B cell (primary cell): ENCODE measurements at regions not wholly inside any gene's neighbourhood (a gene's known extent, or its start where the extent isn't known, plus 50 kb on each side); places are given as distances from the start of the nearest gene placed in this dataset.

Experiments used
- ATAC-seq: fragments of 200-7000 bp; cut with Tn5 transposase; one replicate; pipeline ENCODE4 v1.10.0; 2021; ENCODE audit warnings: low read depth, mild to moderate bottlenecking, moderate number of reproducible peaks, moderate library complexity
- CTCF ChIA-PET: fragments of 350-600 bp; sonication (Branson Sonifier 250); formaldehyde crosslinking; loops from one replicate; lab custom pipeline; 2021; ENCODE audit warnings: antibody characterized with exemption, inconsistent platforms; lab: Charles Lee
- POLR2A ChIA-PET: fragments of 350-600 bp; sonication (Branson Sonifier 250); formaldehyde crosslinking; loops from one replicate; lab custom pipeline; 2021; ENCODE audit warnings: antibody characterized with exemption; lab: Charles Lee
- DNase-seq: peaks from one replicate; pipeline ENCODE4 v3.0.0; 2013
- H2AFZ ChIP-seq: 2 replicates; pipeline ENCODE4 v1.6.1; 2012; ENCODE audit warnings: mild to moderate bottlenecking, low read depth, low read length; ENCODE audit not compliant: insufficient read depth, poor library complexity, severe bottlenecking
- H3K27ac ChIP-seq, 2 donors: 1 replicate in 1 of 2; 2 replicates in 1 of 2; pipeline ENCODE4 v1.5.1; 2012 to 2013; ENCODE audit warnings: low read length in 2 of 2, mild to moderate bottlenecking in 2 of 2, moderate library complexity in 1 of 2
- H3K27me3 ChIP-seq, 4 experiments: fragments of 200-600 bp in 1 of 4; sonication (generic) in 1 of 4; replicated peaks in 1 of 4; 1 replicate in 2 of 4; 2 replicates in 2 of 4; pipeline versions ENCODE4 v1.6.1 to v1.7.0; 2013 to 2016; ENCODE audit warnings: low read length in 3 of 4, mild to moderate bottlenecking in 2 of 4, mixed read lengths in 1 of 4, moderate library complexity in 1 of 4; ENCODE audit not compliant: insufficient read depth in 4 of 4, control insufficient read depth in 3 of 4; ENCODE audit errors: control extremely low read depth in 1 of 4
- H3K36me3 ChIP-seq, 2 experiments: replicated peaks in 1 of 2; 1 replicate in 1 of 2; 2 replicates in 1 of 2; pipeline versions ENCODE4 v1.6.1 to v1.7.1; 2013; ENCODE audit warnings: low read length in 1 of 2; ENCODE audit not compliant: insufficient read depth in 2 of 2, control insufficient read depth in 1 of 2; ENCODE audit errors: control extremely low read depth in 1 of 2, extremely low read depth in 1 of 2
- H3K4me1 ChIP-seq, 2 donors: fragments of 200-600 bp in 1 of 2; sonication (generic) in 1 of 2; 1 replicate in 1 of 2; 2 replicates in 1 of 2; pipeline versions ENCODE4 v1.5.1 to v1.6.1; 2013 to 2017; ENCODE audit warnings: low read length in 2 of 2; ENCODE audit not compliant: control insufficient read depth in 2 of 2, insufficient read depth in 2 of 2
- H3K4me2 ChIP-seq: replicated peaks from 2 replicates; pipeline ENCODE3; 2012; ENCODE audit warnings: mild to moderate bottlenecking, low read depth, low read length; ENCODE audit not compliant: poor library complexity, severe bottlenecking
- H3K4me3 ChIP-seq, 5 experiments: fragments of 200-600 bp in 1 of 5; sonication (generic) in 1 of 5; 1 replicate in 3 of 5; 2 replicates in 2 of 5; pipeline versions ENCODE4 v1.5.1 to v1.7.0; 2011 to 2016; ENCODE audit warnings: low read length in 4 of 5, mild to moderate bottlenecking in 4 of 5, low read depth in 2 of 5, control low read depth in 1 of 5, moderate library complexity in 1 of 5; ENCODE audit not compliant: insufficient read depth in 1 of 5; ENCODE audit errors: control extremely low read depth in 1 of 5, extremely low read depth in 1 of 5
- H3K79me2 ChIP-seq: fragments of 200-600 bp; sonication (generic); one replicate; pipeline ENCODE4 v1.6.0; 2016; ENCODE audit warnings: low read length; ENCODE audit not compliant: control insufficient read depth, insufficient read depth
- H3K9ac ChIP-seq: fragments of 200-600 bp; sonication (generic); 2 replicates; pipeline ENCODE4 v1.6.1; 2017; ENCODE audit warnings: mild to moderate bottlenecking, low read length, moderate library complexity
- H3K9me3 ChIP-seq, 3 donors: one replicate each; pipeline versions ENCODE4 v1.6.1 to v1.7.1; 2013; ENCODE audit warnings: low read length in 2 of 3; ENCODE audit not compliant: control insufficient read depth in 2 of 3, insufficient read depth in 1 of 3; ENCODE audit errors: control extremely low read depth in 1 of 3
- H4K20me1 ChIP-seq: 2 replicates; pipeline ENCODE4 v1.6.0; 2012; ENCODE audit warnings: mild to moderate bottlenecking, low read length; ENCODE audit not compliant: insufficient read depth, control insufficient read depth, poor library complexity, severe bottlenecking
- H3K27ac Mint-ChIP-seq: one replicate; pipeline ENCODE4 v1.8.0; 2021; ENCODE audit warnings: mixed read lengths
- H3K27me3 Mint-ChIP-seq: one replicate; pipeline ENCODE4 v1.8.0; 2021; ENCODE audit warnings: mixed read lengths
- H3K4me1 Mint-ChIP-seq: one replicate; pipeline ENCODE4 v1.8.0; 2021; ENCODE audit warnings: mixed read lengths
- H3K4me3 Mint-ChIP-seq: one replicate; pipeline ENCODE4 v1.8.0; 2021; ENCODE audit warnings: mixed read lengths
- H3K9me3 Mint-ChIP-seq: one replicate; pipeline ENCODE4 v1.8.0; 2022; ENCODE audit warnings: mixed read lengths; ENCODE audit not compliant: insufficient read depth
- EZH2 ChIP-seq: IDR thresholded peaks from 2 replicates; pipeline ENCODE4 v1.6.1; 2012; ENCODE audit warnings: borderline replicate concordance, low read depth, mild to moderate bottlenecking, moderate library complexity, low read length; ENCODE audit not compliant: insufficient read depth, poor library complexity, severe bottlenecking
- WGBS: methylation state at CpG from one replicate; pipeline ENCODE4 v1.1.5; 2013; ENCODE audit warnings: missing lambda C conversion rate; ENCODE audit not compliant: insufficient coverage; 5-methylcytosine and 5-hydroxymethylcytosine counted together
- intact Hi-C: fragments of 100-400 bp; cut with micrococcal nuclease; formaldehyde crosslinking; loops from one replicate; pipeline ENCODE4 v1.10.0; 2022
- TF ChIP-seq, protein P1 (sequence below): fragments of 200-600 bp; IDR thresholded peaks from one replicate; pipeline ENCODE4 v1.8.0; 2022; ENCODE audit warnings: antibody characterized with exemption, mild to moderate bottlenecking

DNA sequence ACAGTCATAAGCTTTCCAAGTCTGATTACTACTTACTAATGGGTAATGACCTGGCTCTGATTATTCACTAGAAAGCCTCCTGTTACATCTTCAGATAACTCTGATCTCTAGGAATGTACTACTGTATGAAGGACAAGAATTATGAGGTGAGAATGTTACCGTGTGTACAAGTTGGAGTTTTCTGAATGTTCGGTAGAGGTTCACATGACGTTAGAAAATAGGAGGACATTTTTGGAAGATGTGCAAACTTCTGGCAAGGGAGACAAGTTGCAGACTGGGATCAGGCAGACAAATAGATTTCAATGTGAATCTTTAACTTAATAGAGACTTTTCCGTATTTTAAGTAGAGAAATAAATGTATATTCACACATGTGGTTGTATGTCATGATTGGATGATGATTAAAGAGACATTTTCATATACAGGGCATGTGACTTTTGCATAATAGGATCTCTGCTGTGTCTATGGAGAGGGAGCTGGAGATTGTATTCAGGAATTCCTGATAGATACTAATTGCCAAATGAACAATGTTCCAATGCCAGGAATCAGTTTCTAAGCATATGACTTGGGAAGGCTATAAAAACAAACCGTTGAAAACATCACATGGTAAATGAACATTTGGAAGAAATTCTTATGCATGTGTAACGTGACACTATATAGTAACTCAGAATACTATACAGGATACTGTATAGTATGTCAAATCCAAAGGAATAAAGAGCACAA lies 1695.8 kb upstream of the PIK3C3 start:
- no peaks in the 10 kb centered on the region for H4K20me1 ChIP-seq
- ChIA-PET CTCF (no interaction called here), POLR2A (no interaction called here)
- no peaks in the 10 kb centered on the region for H3K4me1 ChIP-seq
- DNase-seq (no peak), ATAC-seq (no peak)
- no peak overlapping the region for H3K4me2 ChIP-seq
- peaks cover 0 to 9% (median 0%) of the 10 kb centered on the region in 3 donors for H3K9me3 ChIP-seq
- no peak overlapping the region for H3K27ac Mint-ChIP-seq
- no peak overlapping the region for H3K27ac ChIP-seq
- peaks cover 2% of the 10 kb centered on the region for H3K9me3 Mint-ChIP-seq
- no peaks in the 10 kb centered on the region for H3K4me1 Mint-ChIP-seq
- WGBS, result 100% methylated on average over 3 of the region's 6 CpGs
- intact Hi-C loops, result no loop called here
- no peaks in the 10 kb centered on the region for H3K36me3 ChIP-seq
- TF ChIP-seq, protein P1, sequence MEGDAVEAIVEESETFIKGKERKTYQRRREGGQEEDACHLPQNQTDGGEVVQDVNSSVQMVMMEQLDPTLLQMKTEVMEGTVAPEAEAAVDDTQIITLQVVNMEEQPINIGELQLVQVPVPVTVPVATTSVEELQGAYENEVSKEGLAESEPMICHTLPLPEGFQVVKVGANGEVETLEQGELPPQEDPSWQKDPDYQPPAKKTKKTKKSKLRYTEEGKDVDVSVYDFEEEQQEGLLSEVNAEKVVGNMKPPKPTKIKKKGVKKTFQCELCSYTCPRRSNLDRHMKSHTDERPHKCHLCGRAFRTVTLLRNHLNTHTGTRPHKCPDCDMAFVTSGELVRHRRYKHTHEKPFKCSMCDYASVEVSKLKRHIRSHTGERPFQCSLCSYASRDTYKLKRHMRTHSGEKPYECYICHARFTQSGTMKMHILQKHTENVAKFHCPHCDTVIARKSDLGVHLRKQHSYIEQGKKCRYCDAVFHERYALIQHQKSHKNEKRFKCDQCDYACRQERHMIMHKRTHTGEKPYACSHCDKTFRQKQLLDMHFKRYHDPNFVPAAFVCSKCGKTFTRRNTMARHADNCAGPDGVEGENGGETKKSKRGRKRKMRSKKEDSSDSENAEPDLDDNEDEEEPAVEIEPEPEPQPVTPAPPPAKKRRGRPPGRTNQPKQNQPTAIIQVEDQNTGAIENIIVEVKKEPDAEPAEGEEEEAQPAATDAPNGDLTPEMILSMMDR, result no peak
- TF ChIP-seq EZH2, result no peak
- no peaks in the 10 kb centered on the region for H3K79me2 ChIP-seq
- H2AFZ ChIP-seq, result no peak overlapping the region
- no peaks in the 10 kb centered on the region for H3K27me3 ChIP-seq
- H3K4me3 ChIP-seq, result no peak overlapping the region
- no peaks in the 10 kb centered on the region for H3K27me3 Mint-ChIP-seq
- H3K4me3 Mint-ChIP-seq, result no peak overlapping the region
- H3K9ac ChIP-seq, result no peak overlapping the region

DNA sequence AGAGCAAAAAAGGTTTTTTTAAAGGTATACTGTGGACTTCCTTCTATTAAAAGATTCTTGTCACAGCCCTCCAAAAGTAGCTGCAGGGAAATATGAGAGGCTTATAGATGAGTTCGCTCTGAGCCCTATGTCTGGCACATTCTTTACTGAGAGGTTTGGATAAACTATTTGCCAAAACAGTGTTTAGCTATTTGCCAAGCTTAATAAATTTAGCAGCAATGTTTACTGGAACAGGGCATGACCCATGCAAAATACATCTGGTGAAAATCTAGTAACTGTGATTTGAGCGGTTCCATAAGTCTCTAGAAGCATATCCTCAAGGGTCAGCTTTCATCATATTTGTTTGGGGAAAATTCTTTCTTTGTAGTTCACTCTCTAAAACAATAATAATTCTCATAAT lies 1696.7 kb upstream of the PIK3C3 start:
- Mint-ChIP-seq H3K4me1 (no peaks in the 10 kb centered on the region), H3K27me3 (no peaks in the 10 kb centered on the region), H3K9me3 (peaks cover 2% of the 10 kb centered on the region), H3K27ac (no peak overlapping the region), H3K4me3 (no peak overlapping the region)
- TF ChIP-seq, protein P1, result no peak
- no peak for TF ChIP-seq EZH2
- Histone ChIP-seq H3K9me3 (peaks cover 0 to 9% (median 0%) of the 10 kb centered on the region in 3 donors), H3K27ac (no peak overlapping the region), H3K27me3 (no peaks in the 10 kb centered on the region), H3K79me2 (no peaks in the 10 kb centered on the region), H3K4me3 (no peak overlapping the region), H4K20me1 (no peaks in the 10 kb centered on the region), H3K4me2 (no peak overlapping the region), H3K4me1 (no peaks in the 10 kb centered on the region), H3K36me3 (no peaks in the 10 kb centered on the region), H3K9ac (no peak overlapping the region), H2AFZ (no peak overlapping the region)
- no peak for DNase-seq
- intact Hi-C loops, result no loop called here
- WGBS, result no CpG with 5 or more reads among the region's 2 CpGs
- ChIA-PET CTCF (no interaction called here), POLR2A (no interaction called here)
- ATAC-seq, result no peak
